ENCODE measurements at regions not wholly inside any gene's neighbourhood (a gene's known extent, or its start where the extent isn't known, plus 50 kb on each side); places are given as distances from the start of the nearest gene placed in this dataset.

- Histone ChIP-seq H3K4me3 (ENCODE audit: low read depth in 1 of 2, low read length in 2 of 2) (no peak overlapping the region), H3K27ac (ENCODE audit: low read depth in 2 of 2, low read length in 1 of 2) (no peak overlapping the region), H3K4me1 (ENCODE audit: control insufficient read depth in 2 of 2, insufficient read depth in 2 of 2, low read length in 1 of 2) (no peaks in the 10 kb centered on the region), H3K27me3 (ENCODE audit: control insufficient read depth in 1 of 2, insufficient read depth in 2 of 2, low read length in 2 of 2) (no peaks in the 10 kb centered on the region), H3K36me3 (ENCODE audit: control insufficient read depth in 2 of 2, insufficient read depth in 2 of 2, low read length in 1 of 2) (no peaks in the 10 kb centered on the region), H3K9me3 (ENCODE audit: control insufficient read depth in 2 of 2, insufficient read depth in 1 of 2, low read depth in 1 of 2, low read length in 1 of 2) (peaks cover 0 to 4% of the 10 kb centered on the region in 2 donors)
- WGBS, 2 donors = 45 to 46% methylated on average over 4 of the region's 4 CpGs
These were observed 1882.6 kb downstream of the TP53TG3F start for GRCh38 chr16:35342012-35342411.

- no peaks in the 10 kb centered on the region for H3K36me3 ChIP-seq (ENCODE audit: control insufficient read depth in 2 of 2, insufficient read depth in 2 of 2, low read length in 1 of 2)
- H3K4me3 ChIP-seq (ENCODE audit: low read depth in 1 of 2, low read length in 2 of 2) = no peak overlapping the region
- no peaks in the 10 kb centered on the region for H3K4me1 ChIP-seq (ENCODE audit: control insufficient read depth in 2 of 2, insufficient read depth in 2 of 2, low read length in 1 of 2)
- H3K27ac ChIP-seq (ENCODE audit: low read depth in 2 of 2, low read length in 1 of 2) = no peak overlapping the region
- no peaks in the 10 kb centered on the region for H3K27me3 ChIP-seq (ENCODE audit: control insufficient read depth in 1 of 2, insufficient read depth in 2 of 2, low read length in 2 of 2)
- H3K9me3 ChIP-seq (ENCODE audit: control insufficient read depth in 2 of 2, insufficient read depth in 1 of 2, low read depth in 1 of 2, low read length in 1 of 2) = peaks cover 0 to 4% of the 10 kb centered on the region in 2 donors
- 71 to 75% methylated on average over 41 of the region's 41 CpGs for WGBS, 2 donors
These were observed 1884.8 kb downstream of the TP53TG3F start for GRCh38 chr16:35344012-35344762.

GRCh38 chr16:35352431-35352830 is 1893.0 kb downstream of the TP53TG3F start:
- H3K27ac ChIP-seq (ENCODE audit: low read depth in 2 of 2, low read length in 1 of 2) = no peak overlapping the region
- no peaks in the 10 kb centered on the region for H3K36me3 ChIP-seq (ENCODE audit: control insufficient read depth in 2 of 2, insufficient read depth in 2 of 2, low read length in 1 of 2)
- no peaks in the 10 kb centered on the region for H3K4me1 ChIP-seq (ENCODE audit: control insufficient read depth in 2 of 2, insufficient read depth in 2 of 2, low read length in 1 of 2)
- peaks cover 5% of the 10 kb centered on the region in 2 donors for H3K9me3 ChIP-seq (ENCODE audit: control insufficient read depth in 2 of 2, insufficient read depth in 1 of 2, low read depth in 1 of 2, low read length in 1 of 2)
- H3K4me3 ChIP-seq (ENCODE audit: low read depth in 1 of 2, low read length in 2 of 2) = no peak overlapping the region
- H3K27me3 ChIP-seq (ENCODE audit: control insufficient read depth in 1 of 2, insufficient read depth in 2 of 2, low read length in 2 of 2) = no peaks in the 10 kb centered on the region
- 49 to 58% methylated on average over 29 of the region's 29 CpGs for WGBS, 2 donors

- H3K27me3 ChIP-seq (ENCODE audit: control insufficient read depth in 1 of 2, insufficient read depth in 2 of 2, low read length in 2 of 2) = no peaks in the 10 kb centered on the region
- no peak overlapping the region for H3K27ac ChIP-seq (ENCODE audit: low read depth in 2 of 2, low read length in 1 of 2)
- 69 to 71% methylated on average over 3 of the region's 3 CpGs for WGBS, 2 donors
These were observed 1904.1 kb downstream of the TP53TG3F start for GRCh38 chr16:35363510-35363909.

GRCh38 chr16:35364263-35364662 is 1904.9 kb downstream of the TP53TG3F start:
- Histone ChIP-seq H3K36me3 (ENCODE audit: control insufficient read depth in 2 of 2, insufficient read depth in 2 of 2, low read length in 1 of 2) (no peaks in the 10 kb centered on the region), H3K4me3 (ENCODE audit: low read depth in 1 of 2, low read length in 2 of 2) (no peak overlapping the region), H3K4me1 (ENCODE audit: control insufficient read depth in 2 of 2, insufficient read depth in 2 of 2, low read length in 1 of 2) (no peaks in the 10 kb centered on the region), H3K27ac (ENCODE audit: low read depth in 2 of 2, low read length in 1 of 2) (no peak overlapping the region), H3K27me3 (ENCODE audit: control insufficient read depth in 1 of 2, insufficient read depth in 2 of 2, low read length in 2 of 2) (no peaks in the 10 kb centered on the region), H3K9me3 (ENCODE audit: control insufficient read depth in 2 of 2, insufficient read depth in 1 of 2, low read depth in 1 of 2, low read length in 1 of 2) (no peaks in the 10 kb centered on the region)

More at GRCh38 chr16:35363510-35363909, 1904.1 kb downstream of the TP53TG3F start:
- Histone ChIP-seq H3K4me1 (ENCODE audit: control insufficient read depth in 2 of 2, insufficient read depth in 2 of 2, low read length in 1 of 2) (no peaks in the 10 kb centered on the region), H3K4me3 (ENCODE audit: low read depth in 1 of 2, low read length in 2 of 2) (no peak overlapping the region), H3K36me3 (ENCODE audit: control insufficient read depth in 2 of 2, insufficient read depth in 2 of 2, low read length in 1 of 2) (no peaks in the 10 kb centered on the region), H3K9me3 (ENCODE audit: control insufficient read depth in 2 of 2, insufficient read depth in 1 of 2, low read depth in 1 of 2, low read length in 1 of 2) (no peaks in the 10 kb centered on the region)

GRCh38 chr16:35365675-35366074 is 1906.3 kb downstream of the TP53TG3F start:
- H3K27ac ChIP-seq (ENCODE audit: low read depth in 2 of 2, low read length in 1 of 2) = no peak overlapping the region
- no peaks in the 10 kb centered on the region for H3K36me3 ChIP-seq (ENCODE audit: control insufficient read depth in 2 of 2, insufficient read depth in 2 of 2, low read length in 1 of 2)
- 42 to 43% methylated on average over 2 of the region's 2 CpGs for WGBS, 2 donors
- H3K27me3 ChIP-seq (ENCODE audit: control insufficient read depth in 1 of 2, insufficient read depth in 2 of 2, low read length in 2 of 2) = no peaks in the 10 kb centered on the region
- no peak overlapping the region for H3K4me3 ChIP-seq (ENCODE audit: low read depth in 1 of 2, low read length in 2 of 2)
- H3K4me1 ChIP-seq (ENCODE audit: control insufficient read depth in 2 of 2, insufficient read depth in 2 of 2, low read length in 1 of 2) = no peaks in the 10 kb centered on the region
- no peaks in the 10 kb centered on the region for H3K9me3 ChIP-seq (ENCODE audit: control insufficient read depth in 2 of 2, insufficient read depth in 1 of 2, low read depth in 1 of 2, low read length in 1 of 2)

- no peaks in the 10 kb centered on the region for H3K36me3 ChIP-seq (ENCODE audit: control insufficient read depth in 2 of 2, insufficient read depth in 2 of 2, low read length in 1 of 2)
- WGBS, 2 donors = 53 to 55% methylated on average over 1 of the region's 1 CpG
- H3K9me3 ChIP-seq (ENCODE audit: control insufficient read depth in 2 of 2, insufficient read depth in 1 of 2, low read depth in 1 of 2, low read length in 1 of 2) = no peaks in the 10 kb centered on the region
- no peaks in the 10 kb centered on the region for H3K4me1 ChIP-seq (ENCODE audit: control insufficient read depth in 2 of 2, insufficient read depth in 2 of 2, low read length in 1 of 2)
- H3K27ac ChIP-seq (ENCODE audit: low read depth in 2 of 2, low read length in 1 of 2) = no peak overlapping the region
- no peaks in the 10 kb centered on the region for H3K27me3 ChIP-seq (ENCODE audit: control insufficient read depth in 1 of 2, insufficient read depth in 2 of 2, low read length in 2 of 2)
- no peak overlapping the region for H3K4me3 ChIP-seq (ENCODE audit: low read depth in 1 of 2, low read length in 2 of 2)
These were observed 1911.2 kb downstream of the TP53TG3F start for GRCh38 chr16:35370617-35371016.

- Histone ChIP-seq H3K27me3 (ENCODE audit: control insufficient read depth in 1 of 2, insufficient read depth in 2 of 2, low read length in 2 of 2) (no peaks in the 10 kb centered on the region), H3K36me3 (ENCODE audit: control insufficient read depth in 2 of 2, insufficient read depth in 2 of 2, low read length in 1 of 2) (no peaks in the 10 kb centered on the region), H3K9me3 (ENCODE audit: control insufficient read depth in 2 of 2, insufficient read depth in 1 of 2, low read depth in 1 of 2, low read length in 1 of 2) (no peaks in the 10 kb centered on the region), H3K27ac (ENCODE audit: low read depth in 2 of 2, low read length in 1 of 2) (no peak overlapping the region), H3K4me3 (ENCODE audit: low read depth in 1 of 2, low read length in 2 of 2) (no peak overlapping the region), H3K4me1 (ENCODE audit: control insufficient read depth in 2 of 2, insufficient read depth in 2 of 2, low read length in 1 of 2) (no peaks in the 10 kb centered on the region)
- 49 to 65% methylated on average over 2 of the region's 2 CpGs for WGBS, 2 donors
These were observed 1917.7 kb downstream of the TP53TG3F start for GRCh38 chr16:35377142-35377541.

GRCh38 chr16:35386619-35387018 is 1927.2 kb downstream of the TP53TG3F start:
- H3K9me3 ChIP-seq (ENCODE audit: control insufficient read depth in 2 of 2, insufficient read depth in 1 of 2, low read depth in 1 of 2, low read length in 1 of 2) = no peaks in the 10 kb centered on the region
- WGBS, 2 donors = 54 to 68% methylated on average over 2 of the region's 2 CpGs
- H3K4me3 ChIP-seq (ENCODE audit: low read depth in 1 of 2, low read length in 2 of 2) = no peak overlapping the region

GRCh38 chr16:35391328-35391727 is 1931.9 kb downstream of the TP53TG3F start:
- H3K27ac ChIP-seq (ENCODE audit: low read depth in 2 of 2, low read length in 1 of 2) = no peak overlapping the region
- H3K4me1 ChIP-seq (ENCODE audit: control insufficient read depth in 2 of 2, insufficient read depth in 2 of 2, low read length in 1 of 2) = peaks cover 0 to 2% of the 10 kb centered on the region in 2 donors
- 35 to 45% methylated on average over 10 of the region's 10 CpGs for WGBS, 2 donors
- no peak overlapping the region for H3K4me3 ChIP-seq (ENCODE audit: low read depth in 1 of 2, low read length in 2 of 2)
- H3K27me3 ChIP-seq (ENCODE audit: control insufficient read depth in 1 of 2, insufficient read depth in 2 of 2, low read length in 2 of 2) = no peaks in the 10 kb centered on the region
- peaks cover 0 to 3% of the 10 kb centered on the region in 2 donors for H3K9me3 ChIP-seq (ENCODE audit: control insufficient read depth in 2 of 2, insufficient read depth in 1 of 2, low read depth in 1 of 2, low read length in 1 of 2)
- no peaks in the 10 kb centered on the region for H3K36me3 ChIP-seq (ENCODE audit: control insufficient read depth in 2 of 2, insufficient read depth in 2 of 2, low read length in 1 of 2)

More at GRCh38 chr16:35386619-35387018, 1927.2 kb downstream of the TP53TG3F start:
- Histone ChIP-seq H3K36me3 (ENCODE audit: control insufficient read depth in 2 of 2, insufficient read depth in 2 of 2, low read length in 1 of 2) (no peaks in the 10 kb centered on the region), H3K27me3 (ENCODE audit: control insufficient read depth in 1 of 2, insufficient read depth in 2 of 2, low read length in 2 of 2) (no peaks in the 10 kb centered on the region), H3K4me1 (ENCODE audit: control insufficient read depth in 2 of 2, insufficient read depth in 2 of 2, low read length in 1 of 2) (no peaks in the 10 kb centered on the region), H3K27ac (ENCODE audit: low read depth in 2 of 2, low read length in 1 of 2) (no peak overlapping the region)
